ENCODE measurements at regions not wholly inside any gene's neighbourhood (a gene's known extent, or its start where the extent isn't known, plus 50 kb on each side); places are given as distances from the start of the nearest gene placed in this dataset.

DNA sequence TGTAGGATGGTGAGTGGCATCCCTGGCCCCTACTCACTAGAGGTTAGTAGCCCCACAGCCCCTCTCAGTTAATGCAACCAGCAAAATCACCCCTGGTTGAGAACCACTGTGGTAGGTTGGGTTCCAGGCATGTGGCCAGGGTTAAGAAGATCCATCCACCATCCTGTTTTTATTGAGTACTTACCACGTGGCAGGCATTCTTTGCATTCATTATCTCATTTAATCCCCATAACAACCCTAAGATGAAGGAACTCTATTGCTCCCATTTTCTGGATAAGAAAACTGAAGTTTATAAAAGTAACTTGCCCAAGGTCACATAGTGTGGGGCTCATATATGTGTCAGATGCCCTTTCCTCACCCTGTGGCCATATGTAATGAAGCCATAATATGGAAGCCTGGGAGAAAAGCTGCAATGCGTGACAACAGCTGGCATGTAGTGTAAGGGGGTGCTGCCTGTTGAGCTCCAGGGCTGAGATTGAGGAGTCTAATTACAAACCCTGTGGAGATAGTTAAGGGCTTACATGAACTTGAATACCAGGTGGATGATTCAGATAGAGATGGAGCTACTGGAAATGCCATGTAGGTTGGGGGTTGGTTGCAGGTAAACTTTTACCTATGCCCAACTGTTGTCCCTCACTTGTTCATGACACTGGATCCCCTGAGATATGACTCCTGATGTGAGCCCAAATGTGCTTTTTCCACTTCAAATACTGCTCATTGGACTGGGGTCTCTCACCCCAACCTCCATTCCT lies 100.2 kb upstream of the PGRMC2 start:
- H3K9ac ChIP-seq (ENCODE audit: insufficient read length) = no peak overlapping the region
- no peaks in the 10 kb centered on the region for H3K36me3 ChIP-seq (ENCODE audit: insufficient read depth, low read length)
- H3K9me3 ChIP-seq (ENCODE audit: low read depth, low read length) = no peaks in the 10 kb centered on the region
- no peak for DNase-seq (ENCODE audit: low read depth, low spot score)
- TF ChIP-seq POLR2AphosphoS5 (IDR thresholded peaks at IDR 0.05; ENCODE audit: borderline replicate concordance, low read depth, low read length) (no peak), EZH2 (IDR thresholded peaks at IDR 0.05) (no peak), FOXP2 (optimal IDR thresholded peaks at IDR 0.05; ENCODE audit: control extremely low read depth, extremely low read length, insufficient read depth) (no peak)
- no peak overlapping the region for H3K4me3 ChIP-seq
- H3K27ac ChIP-seq = no peak overlapping the region

- H3K9me3 ChIP-seq (ENCODE audit: low read depth, low read length) = no peaks in the 10 kb centered on the region
- no peak overlapping the region for H3K9ac ChIP-seq (ENCODE audit: insufficient read length)
- no peak for TF ChIP-seq FOXP2 (optimal IDR thresholded peaks at IDR 0.05; ENCODE audit: control extremely low read depth, extremely low read length, insufficient read depth)
- H3K36me3 ChIP-seq (ENCODE audit: insufficient read depth, low read length) = no peaks in the 10 kb centered on the region
- no peak overlapping the region for H3K27ac ChIP-seq
- no peak for DNase-seq (ENCODE audit: low read depth, low spot score)
- no peak overlapping the region for H3K4me3 ChIP-seq
These were observed 99.4 kb upstream of the PGRMC2 start for GRCh38 chr4:128386761-128387599.

GRCh38 chr4:128385683-128386304 lies 98.2 kb upstream of the PGRMC2 start:
- DNase-seq (ENCODE audit: low read depth, low spot score) = no peak
- Histone ChIP-seq H3K9ac (ENCODE audit: insufficient read length) (no peak overlapping the region), H3K4me3 (no peak overlapping the region), H3K9me3 (ENCODE audit: low read depth, low read length) (no peaks in the 10 kb centered on the region), H3K36me3 (ENCODE audit: insufficient read depth, low read length) (no peaks in the 10 kb centered on the region), H3K27ac (no peak overlapping the region)
- TF ChIP-seq EZH2 (IDR thresholded peaks at IDR 0.05) (no peak), FOXP2 (optimal IDR thresholded peaks at IDR 0.05; ENCODE audit: control extremely low read depth, extremely low read length, insufficient read depth) (no peak), POLR2AphosphoS5 (IDR thresholded peaks at IDR 0.05; ENCODE audit: borderline replicate concordance, low read depth, low read length) (no peak)

DNA sequence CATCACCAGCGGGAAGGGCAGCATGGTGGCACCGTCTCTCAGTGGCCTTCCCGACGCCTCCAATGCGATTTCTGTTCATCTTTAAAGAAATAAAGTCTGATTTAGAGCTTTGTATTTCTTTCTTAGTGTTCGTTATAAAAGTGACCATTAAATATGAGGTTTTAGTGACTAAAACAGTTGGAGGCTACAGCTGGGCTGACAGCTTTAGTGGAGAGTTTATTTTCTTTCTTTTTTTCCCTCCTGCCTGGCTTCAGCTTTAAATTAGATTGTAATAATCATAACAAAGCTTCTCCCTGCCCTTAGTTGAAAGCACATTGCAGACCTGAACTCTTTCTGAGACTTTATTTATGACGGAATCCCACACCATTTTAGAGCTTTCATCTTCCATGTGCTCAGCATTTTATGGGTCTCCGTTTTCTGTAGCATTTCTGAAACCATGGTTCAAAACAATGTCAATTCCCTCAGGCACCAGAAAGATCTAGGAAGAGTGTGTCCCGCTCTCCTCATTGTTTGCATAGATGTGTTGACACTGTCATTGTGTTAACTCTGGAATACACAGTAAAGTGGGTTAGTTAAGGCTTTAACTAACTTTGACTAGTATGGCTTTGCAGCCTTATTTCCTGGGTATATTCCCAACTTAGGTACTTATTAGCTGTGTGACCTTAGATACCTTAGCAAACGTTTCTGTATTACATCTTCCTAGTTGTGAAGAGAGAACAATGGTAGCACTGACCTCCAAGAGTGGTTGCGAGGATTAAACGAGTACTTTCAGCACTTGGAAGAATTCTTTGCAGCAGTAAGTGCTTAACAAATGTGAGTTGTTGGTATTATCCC lies 97.4 kb upstream of the PGRMC2 start:
- DNase-seq (ENCODE audit: low read depth, low spot score) = no peak
- H3K9me3 ChIP-seq (ENCODE audit: low read depth, low read length) = no peaks in the 10 kb centered on the region
- H3K27ac ChIP-seq = no peak overlapping the region
- no peak for TF ChIP-seq FOXP2 (optimal IDR thresholded peaks at IDR 0.05; ENCODE audit: control extremely low read depth, extremely low read length, insufficient read depth)
- TF ChIP-seq POLR2AphosphoS5 (IDR thresholded peaks at IDR 0.05; ENCODE audit: borderline replicate concordance, low read depth, low read length) = no peak
- no peak for TF ChIP-seq EZH2 (IDR thresholded peaks at IDR 0.05)
- H3K4me3 ChIP-seq = no peak overlapping the region
- no peaks in the 10 kb centered on the region for H3K36me3 ChIP-seq (ENCODE audit: insufficient read depth, low read length)
- no peak overlapping the region for H3K9ac ChIP-seq (ENCODE audit: insufficient read length)

DNA sequence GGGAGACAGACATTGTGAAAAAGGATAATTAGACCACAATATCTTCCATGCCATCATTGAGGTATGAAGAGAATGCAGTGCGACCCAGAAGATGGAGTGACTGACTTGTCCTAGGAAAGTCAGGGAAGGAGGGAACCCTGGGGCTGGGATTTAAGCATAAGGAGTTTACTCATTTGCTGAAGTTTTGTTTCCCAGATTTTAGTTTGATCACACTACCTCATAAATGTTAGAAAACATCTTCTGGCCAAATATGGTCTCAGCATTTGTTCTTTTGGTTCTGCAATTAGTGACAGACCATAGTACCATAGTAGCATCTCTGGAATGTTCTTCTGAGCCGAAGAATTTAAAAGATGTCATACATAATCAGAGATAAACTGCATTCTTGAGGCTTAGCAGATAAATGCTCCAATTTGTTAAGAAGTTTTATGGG lies 96.5 kb upstream of the PGRMC2 start:
- Histone ChIP-seq H3K27ac (no peak overlapping the region), H3K9me3 (ENCODE audit: low read depth, low read length) (no peaks in the 10 kb centered on the region), H3K9ac (ENCODE audit: insufficient read length) (no peak overlapping the region), H3K36me3 (ENCODE audit: insufficient read depth, low read length) (no peaks in the 10 kb centered on the region), H3K4me3 (no peak overlapping the region)
- DNase-seq (ENCODE audit: low read depth, low spot score) = no peak
- TF ChIP-seq FOXP2 (optimal IDR thresholded peaks at IDR 0.05; ENCODE audit: control extremely low read depth, extremely low read length, insufficient read depth) (no peak), POLR2AphosphoS5 (IDR thresholded peaks at IDR 0.05; ENCODE audit: borderline replicate concordance, low read depth, low read length) (no peak), EZH2 (IDR thresholded peaks at IDR 0.05) (no peak)

- DNase-seq (ENCODE audit: low read depth, low spot score) = no peak
- Histone ChIP-seq H3K9me3 (ENCODE audit: low read depth, low read length) (no peaks in the 10 kb centered on the region), H3K9ac (ENCODE audit: insufficient read length) (no peak overlapping the region), H3K36me3 (ENCODE audit: insufficient read depth, low read length) (no peaks in the 10 kb centered on the region), H3K4me3 (no peak overlapping the region), H3K27ac (no peak overlapping the region)
- TF ChIP-seq FOXP2 (optimal IDR thresholded peaks at IDR 0.05; ENCODE audit: control extremely low read depth, extremely low read length, insufficient read depth) = no peak
- no peak for TF ChIP-seq EZH2 (IDR thresholded peaks at IDR 0.05)
- no peak for TF ChIP-seq POLR2AphosphoS5 (IDR thresholded peaks at IDR 0.05; ENCODE audit: borderline replicate concordance, low read depth, low read length)
These were observed 94.3 kb upstream of the PGRMC2 start for GRCh38 chr4:128381748-128382559.

DNA sequence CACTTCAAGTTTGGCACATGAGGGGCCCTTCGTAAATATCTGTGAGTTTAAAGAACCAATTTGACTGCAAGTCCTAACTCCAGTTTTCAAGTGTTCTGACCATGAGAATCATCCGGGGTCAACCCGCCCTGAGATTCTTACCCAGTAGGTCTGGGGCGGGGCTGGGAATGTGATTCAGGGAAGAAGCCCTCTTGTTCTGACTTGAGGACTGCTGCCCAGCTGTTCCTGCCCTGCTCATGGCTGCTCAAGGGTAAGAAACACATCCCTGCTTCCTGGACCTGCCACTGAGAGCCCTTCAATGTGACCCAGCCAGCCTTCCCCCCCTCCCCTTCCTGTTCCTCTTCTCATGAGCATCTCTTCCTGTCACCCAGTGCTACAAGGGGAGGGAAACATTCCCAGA lies 92.7 kb upstream of the PGRMC2 start:
- TF ChIP-seq EZH2 (IDR thresholded peaks at IDR 0.05) (no peak), FOXP2 (optimal IDR thresholded peaks at IDR 0.05; ENCODE audit: control extremely low read depth, extremely low read length, insufficient read depth) (no peak), POLR2AphosphoS5 (IDR thresholded peaks at IDR 0.05; ENCODE audit: borderline replicate concordance, low read depth, low read length) (no peak)

More for the DNA sequence above, 92.7 kb upstream of the PGRMC2 start:
- Histone ChIP-seq H3K4me3 (no peak overlapping the region), H3K9ac (ENCODE audit: insufficient read length) (no peak overlapping the region), H3K36me3 (ENCODE audit: insufficient read depth, low read length) (no peaks in the 10 kb centered on the region), H3K9me3 (ENCODE audit: low read depth, low read length) (no peaks in the 10 kb centered on the region), H3K27ac (no peak overlapping the region)
- DNase-seq (ENCODE audit: low read depth, low spot score) = no peak
